Smooth muscle cell (in vitro differentiated cells): ENCODE measurements at regions not wholly inside any gene's neighbourhood (a gene's known extent, or its start where the extent isn't known, plus 50 kb on each side); places are given as distances from the start of the nearest gene placed in this dataset.

Experiments used
- DNase-seq: peaks from one replicate; lab custom pipeline; 2025; ENCODE audit not compliant: unreplicated experiment; lab: John Stamatoyannopoulos, UW
- H2AFZ ChIP-seq: fragments of 200-600 bp; sonication (generic); 2 replicates; pipeline ENCODE4 v1.6.0; 2016; ENCODE audit warnings: antibody characterized with exemption, low read depth, mild to moderate bottlenecking
- H3F3A ChIP-seq: fragments of 200-600 bp; sonication (generic); 2 replicates; pipeline ENCODE4 v1.6.0; 2017; ENCODE audit warnings: antibody characterized with exemption, low read depth
- H3K27ac ChIP-seq: fragments of 200-600 bp; sonication (generic); 2 replicates; pipeline ENCODE4 v1.5.1; 2016; ENCODE audit warnings: low read depth, mild to moderate bottlenecking
- H3K27me3 ChIP-seq: fragments of 200-600 bp; sonication (generic); 2 replicates; pipeline ENCODE4 v1.6.1; 2016; ENCODE audit warnings: low read depth, mild to moderate bottlenecking
- H3K36me3 ChIP-seq: fragments of 200-600 bp; sonication (generic); 2 replicates; pipeline ENCODE4 v1.5.1; 2016; ENCODE audit warnings: low read depth
- H3K4me1 ChIP-seq: fragments of 200-600 bp; sonication (generic); 2 replicates; pipeline ENCODE4 v1.5.1; 2016; ENCODE audit warnings: low read depth
- H3K4me2 ChIP-seq: fragments of 200-600 bp; sonication (generic); 2 replicates; pipeline ENCODE4 v1.6.0; 2016; ENCODE audit warnings: mild to moderate bottlenecking
- H3K4me3 ChIP-seq: fragments of 200-600 bp; sonication (generic); 2 replicates; pipeline ENCODE4 v1.5.1; 2016; ENCODE audit warnings: mild to moderate bottlenecking
- H3K79me2 ChIP-seq: fragments of 200-600 bp; sonication (generic); 2 replicates; pipeline ENCODE4 v1.6.0; 2016; ENCODE audit warnings: low read depth, mild to moderate bottlenecking
- H3K9ac ChIP-seq: fragments of 200-600 bp; sonication (generic); 2 replicates; pipeline ENCODE4 v1.6.0; 2016; ENCODE audit warnings: low read depth
- H3K9me3 ChIP-seq: fragments of 200-600 bp; sonication (generic); replicated peaks from 2 replicates; pipeline ENCODE4 v1.5.1; 2016; ENCODE audit warnings: low read depth
- H4K20me1 ChIP-seq: fragments of 200-600 bp; sonication (generic); 2 replicates; pipeline ENCODE4 v1.6.0; 2016; ENCODE audit warnings: low read depth
- CTCF ChIP-seq: fragments of 200-600 bp; sonication (generic); IDR thresholded peaks from 2 replicates; pipeline ENCODE4 v1.5.1; 2017; ENCODE audit warnings: borderline replicate concordance, mild to moderate bottlenecking, antibody characterized with exemption; ENCODE audit not compliant: insufficient read depth, poor library complexity, severe bottlenecking
- WGBS: methylation state at CpG from one replicate; pipeline ENCODE4 v1.1.7; 2016; ENCODE audit warnings: low lambda C conversion rate; 5-methylcytosine and 5-hydroxymethylcytosine counted together

- Histone ChIP-seq H3K4me2 (no peak overlapping the region), H3K27me3 (no peaks in the 10 kb centered on the region), H3K9ac (no peak overlapping the region), H4K20me1 (no peaks in the 10 kb centered on the region), H3K4me3 (no peak overlapping the region), H3F3A (no peaks in the 10 kb centered on the region), H3K4me1 (no peaks in the 10 kb centered on the region), H3K9me3 (no peaks in the 10 kb centered on the region), H3K36me3 (no peaks in the 10 kb centered on the region), H2AFZ (no peak overlapping the region), H3K27ac (no peak overlapping the region), H3K79me2 (no peaks in the 10 kb centered on the region)
- no peak for DNase-seq
- TF ChIP-seq CTCF: no peak
- WGBS: 97% methylated on average over 1 of the region's 1 CpG
Measured at GRCh38 chr2:192448881-192449280, 254.1 kb upstream of the TMEFF2 start.

- no peak overlapping the region for H3K4me3 ChIP-seq
- H2AFZ ChIP-seq: no peak overlapping the region
- H4K20me1 ChIP-seq: no peaks in the 10 kb centered on the region
- no peak overlapping the region for H3K27ac ChIP-seq
- no peaks in the 10 kb centered on the region for H3K9me3 ChIP-seq
- H3K27me3 ChIP-seq: no peaks in the 10 kb centered on the region
- H3K79me2 ChIP-seq: no peaks in the 10 kb centered on the region
- no peaks in the 10 kb centered on the region for H3K4me1 ChIP-seq
- DNase-seq: no peak
- no peak overlapping the region for H3K4me2 ChIP-seq
- no peak for TF ChIP-seq CTCF
- H3K36me3 ChIP-seq: no peaks in the 10 kb centered on the region
- 83% methylated on average over 7 of the region's 7 CpGs for WGBS
- H3F3A ChIP-seq: no peaks in the 10 kb centered on the region
- H3K9ac ChIP-seq: no peak overlapping the region
Measured at GRCh38 chr2:192444286-192444838, 249.6 kb upstream of the TMEFF2 start.

DNA sequence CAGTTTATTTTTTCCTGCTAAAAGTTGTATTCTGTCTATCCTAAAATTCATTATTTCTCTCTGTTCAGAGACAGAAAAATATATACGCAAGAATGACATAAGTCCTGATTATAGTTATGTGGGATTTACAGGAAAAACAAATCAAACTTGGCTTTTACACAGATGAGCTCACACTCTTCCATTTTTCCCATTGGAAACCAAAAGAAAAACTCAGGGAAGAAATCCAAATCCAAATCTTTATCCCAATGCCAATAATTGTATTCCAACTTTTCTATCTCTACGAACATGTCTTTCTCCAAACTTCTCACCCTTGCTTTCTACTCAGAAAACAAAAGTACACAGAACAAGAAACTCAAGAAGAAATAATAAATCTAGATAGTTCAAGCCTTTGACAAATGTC lies 249.1 kb upstream of the TMEFF2 start:
- Histone ChIP-seq H3F3A (no peaks in the 10 kb centered on the region), H3K79me2 (no peaks in the 10 kb centered on the region), H2AFZ (no peak overlapping the region), H3K27me3 (no peaks in the 10 kb centered on the region), H3K36me3 (no peaks in the 10 kb centered on the region), H3K9me3 (no peaks in the 10 kb centered on the region), H4K20me1 (no peaks in the 10 kb centered on the region), H3K4me3 (no peak overlapping the region), H3K9ac (no peak overlapping the region), H3K4me1 (no peaks in the 10 kb centered on the region), H3K4me2 (no peak overlapping the region), H3K27ac (no peak overlapping the region)
- 94% methylated on average over 2 of the region's 2 CpGs for WGBS
- DNase-seq: no peak
- TF ChIP-seq CTCF: no peak

DNA sequence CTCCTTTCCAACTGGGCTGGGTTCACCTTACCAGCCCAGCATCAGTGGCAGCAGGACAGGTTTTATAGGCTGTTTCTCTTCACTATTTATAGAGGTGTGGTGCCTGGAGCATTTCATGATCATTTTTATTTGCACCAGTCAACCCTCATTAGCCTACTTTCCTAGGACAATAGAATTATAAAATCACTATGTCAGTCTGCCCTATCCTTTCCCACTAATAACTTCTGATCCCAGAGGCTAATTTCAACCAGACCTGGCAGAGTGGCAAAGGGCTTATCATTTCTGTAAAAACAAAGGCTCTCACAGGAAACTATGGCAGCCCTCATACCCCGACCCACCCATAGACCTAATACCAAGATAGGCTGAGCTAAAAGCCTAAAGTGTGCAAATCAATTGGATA lies 243.5 kb upstream of the TMEFF2 start:
- no peak for TF ChIP-seq CTCF
- no peaks in the 10 kb centered on the region for H3K27me3 ChIP-seq

More for the DNA sequence above, 243.5 kb upstream of the TMEFF2 start:
- H4K20me1 ChIP-seq: no peaks in the 10 kb centered on the region
- H3K27ac ChIP-seq: no peak overlapping the region
- no peak overlapping the region for H2AFZ ChIP-seq
- H3K9me3 ChIP-seq: no peaks in the 10 kb centered on the region
- no peaks in the 10 kb centered on the region for H3K4me1 ChIP-seq
- 81% methylated on average over 1 of the region's 1 CpG for WGBS
- H3K4me2 ChIP-seq: no peak overlapping the region
- H3F3A ChIP-seq: no peaks in the 10 kb centered on the region
- H3K79me2 ChIP-seq: no peaks in the 10 kb centered on the region
- no peak for DNase-seq
- H3K36me3 ChIP-seq: no peaks in the 10 kb centered on the region
- no peak overlapping the region for H3K4me3 ChIP-seq
- no peak overlapping the region for H3K9ac ChIP-seq
